ENCODE measurements at regions not wholly inside any gene's neighbourhood (a gene's known extent, or its start where the extent isn't known, plus 50 kb on each side); places are given as distances from the start of the nearest gene placed in this dataset.

GRCh38 chr9:72422214-72422613 is 57.2 kb upstream of the ZFAND5 start:
- Histone ChIP-seq H2BK12ac (ENCODE audit: insufficient read length, low read depth, low read length) (no peak overlapping the region), H2BK15ac (ENCODE audit: low read depth, low read length) (no peak overlapping the region), H3K9me3 (ENCODE audit: control insufficient read depth, low read depth, low read length) (no peaks in the 10 kb centered on the region), H4K8ac (replicated peaks; ENCODE audit: insufficient read length, low read depth, low read length) (no peak overlapping the region), H3K23ac (ENCODE audit: insufficient read length, low read depth, low read length) (no peak overlapping the region), H2BK120ac (ENCODE audit: low read depth, low read length, poor library complexity, severe bottlenecking) (no peak overlapping the region), H3K4ac (ENCODE audit: low read depth, low read length) (no peak overlapping the region), H3K27ac (ENCODE audit: insufficient read length, low read depth, low read length) (no peak overlapping the region), H3K79me2 (ENCODE audit: insufficient read depth, low read length) (no peaks in the 10 kb centered on the region), H3K27me3 (ENCODE audit: insufficient read depth, low read length) (no peaks in the 10 kb centered on the region), H3K4me1 (ENCODE audit: insufficient read depth, low read length) (no peaks in the 10 kb centered on the region; the same call in 1 of the 2 replicates), H3K56ac (ENCODE audit: insufficient read length, low read depth, low read length) (no peak overlapping the region), H4K5ac (ENCODE audit: insufficient read length, low read depth, low read length) (no peak overlapping the region), H4K91ac (ENCODE audit: insufficient read length, low read depth, low read length) (no peak overlapping the region), H3T11ph (ENCODE audit: low read length) (no peak overlapping the region), H2BK5ac (ENCODE audit: insufficient read length, low read length) (no peak overlapping the region), H2AK5ac (ENCODE audit: insufficient read length, low read length) (no peak overlapping the region), H2AFZ (ENCODE audit: low read length) (no peak overlapping the region), H4K20me1 (ENCODE audit: control insufficient read depth, insufficient read depth, insufficient read length) (no peaks in the 10 kb centered on the region), H3K23me2 (ENCODE audit: insufficient read length, low read depth, low read length, poor library complexity, severe bottlenecking) (no peaks in the 10 kb centered on the region), H3K18ac (ENCODE audit: insufficient read length, low read depth, low read length) (no peak overlapping the region), H3K79me1 (ENCODE audit: insufficient read depth, low read depth, low read length, poor library complexity, severe bottlenecking) (no peaks in the 10 kb centered on the region), H2BK20ac (ENCODE audit: low read depth, low read length, poor library complexity, severe bottlenecking) (no peak overlapping the region), H3K14ac (ENCODE audit: insufficient read depth, low read length) (no peak overlapping the region), H3K9ac (ENCODE audit: extremely low read depth, insufficient read length, low read length) (no peak overlapping the region), H3K4me2 (ENCODE audit: insufficient read depth, insufficient read length, low read length) (no peak overlapping the region)
- no CpG with 5 or more reads among the region's 11 CpGs for WGBS (ENCODE audit: extremely low coverage, insufficient read length, low lambda C conversion rate)
- Mint-ChIP-seq H3K36me3 (ENCODE audit: insufficient read depth in 1 of 3, low read depth in 3 of 3) (no peaks in the 10 kb centered on the region; a peak in 1 of 7 replicates), H3K4me1 (peaks cover 0 to 3% of the 10 kb centered on the region in 2 experiments; a peak in 1 of 4 replicates), H3K9me3 (no peaks in the 10 kb centered on the region), H3K27me3 (ENCODE audit: low read depth) (no peaks in the 10 kb centered on the region), H3K27ac (no peak overlapping the region), H3K4me3 (no peak overlapping the region)
- DNase-seq, result no peak
- no peak for TF ChIP-seq CTCF (conservative IDR thresholded peaks at IDR 0.05)
